GM06990 (cell line): ENCODE measurements at regions not wholly inside any gene's neighbourhood (a gene's known extent, or its start where the extent isn't known, plus 50 kb on each side); places are given as distances from the start of the nearest gene placed in this dataset.

Source experiments
- DNase-seq: peaks from one replicate; pipeline ENCODE4 v3.0.0-alpha.2; 2011; ENCODE audit not compliant: insufficient read length; ENCODE audit errors: extremely low read depth
- H3K27me3 ChIP-seq: replicated peaks from 2 replicates; pipeline ENCODE4 v1.6.0; 2011; ENCODE audit warnings: low read length; ENCODE audit not compliant: control insufficient read depth, insufficient read depth
- H3K36me3 ChIP-seq: 2 replicates; pipeline ENCODE4 v1.5.1; 2011; ENCODE audit warnings: low read length; ENCODE audit not compliant: control insufficient read depth, insufficient read depth
- H3K4me3 ChIP-seq: replicated peaks from 2 replicates; pipeline ENCODE4 v1.5.1; 2011; ENCODE audit warnings: low read depth, mild to moderate bottlenecking, control low read depth, low read length
- TF ChIP-seq, protein P1 (sequence below): IDR thresholded peaks from 2 replicates; pipeline ENCODE4 v1.5.1; 2011; ENCODE audit warnings: low read length, control low read depth, mild to moderate bottlenecking, inconsistent platforms; ENCODE audit not compliant: insufficient read depth, poor library complexity, severe bottlenecking

DNA sequence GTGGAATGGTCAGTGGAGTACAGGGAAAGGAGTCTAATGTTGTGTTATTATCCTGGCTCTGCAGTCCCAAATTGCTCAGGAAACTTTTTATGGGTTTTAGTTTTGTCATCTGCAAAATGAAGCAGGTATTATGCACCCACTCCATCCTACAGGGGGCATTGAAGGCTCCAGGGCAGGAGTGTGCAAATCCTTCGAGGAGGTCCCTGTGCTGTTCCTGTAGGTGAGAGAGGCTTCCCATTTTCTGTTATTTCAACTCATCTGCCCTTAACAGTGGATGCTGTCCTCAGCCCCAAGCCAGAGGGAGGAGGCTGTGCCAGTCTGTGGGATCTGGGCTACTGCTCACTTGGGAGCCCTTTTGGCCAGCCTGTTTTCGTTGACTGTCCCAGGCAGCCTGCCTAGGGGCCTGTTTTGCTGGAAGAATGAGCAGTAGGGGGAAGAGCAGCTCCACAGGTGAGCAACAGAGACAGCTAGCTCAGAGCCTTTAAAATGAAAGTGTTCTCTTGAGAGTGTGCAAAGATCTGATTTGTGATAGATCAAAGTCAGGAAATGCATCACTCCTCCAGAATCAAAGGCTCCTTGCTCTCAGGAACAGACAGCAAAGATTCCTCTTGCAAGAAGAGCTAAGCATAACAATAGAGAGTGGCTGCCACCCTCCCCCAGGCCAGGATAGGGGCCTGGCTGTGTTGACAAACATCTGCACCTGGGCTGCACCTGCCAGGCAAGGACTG, 317.6 kb upstream of the PROX1 start:
- Histone ChIP-seq H3K4me3 (no peak overlapping the region), H3K27me3 (no peaks in the 10 kb centered on the region; the same call in 1 of the 2 replicates), H3K36me3 (no peaks in the 10 kb centered on the region)
- DNase-seq, result no peak
- TF ChIP-seq, protein P1, sequence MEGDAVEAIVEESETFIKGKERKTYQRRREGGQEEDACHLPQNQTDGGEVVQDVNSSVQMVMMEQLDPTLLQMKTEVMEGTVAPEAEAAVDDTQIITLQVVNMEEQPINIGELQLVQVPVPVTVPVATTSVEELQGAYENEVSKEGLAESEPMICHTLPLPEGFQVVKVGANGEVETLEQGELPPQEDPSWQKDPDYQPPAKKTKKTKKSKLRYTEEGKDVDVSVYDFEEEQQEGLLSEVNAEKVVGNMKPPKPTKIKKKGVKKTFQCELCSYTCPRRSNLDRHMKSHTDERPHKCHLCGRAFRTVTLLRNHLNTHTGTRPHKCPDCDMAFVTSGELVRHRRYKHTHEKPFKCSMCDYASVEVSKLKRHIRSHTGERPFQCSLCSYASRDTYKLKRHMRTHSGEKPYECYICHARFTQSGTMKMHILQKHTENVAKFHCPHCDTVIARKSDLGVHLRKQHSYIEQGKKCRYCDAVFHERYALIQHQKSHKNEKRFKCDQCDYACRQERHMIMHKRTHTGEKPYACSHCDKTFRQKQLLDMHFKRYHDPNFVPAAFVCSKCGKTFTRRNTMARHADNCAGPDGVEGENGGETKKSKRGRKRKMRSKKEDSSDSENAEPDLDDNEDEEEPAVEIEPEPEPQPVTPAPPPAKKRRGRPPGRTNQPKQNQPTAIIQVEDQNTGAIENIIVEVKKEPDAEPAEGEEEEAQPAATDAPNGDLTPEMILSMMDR, result no peak

DNA sequence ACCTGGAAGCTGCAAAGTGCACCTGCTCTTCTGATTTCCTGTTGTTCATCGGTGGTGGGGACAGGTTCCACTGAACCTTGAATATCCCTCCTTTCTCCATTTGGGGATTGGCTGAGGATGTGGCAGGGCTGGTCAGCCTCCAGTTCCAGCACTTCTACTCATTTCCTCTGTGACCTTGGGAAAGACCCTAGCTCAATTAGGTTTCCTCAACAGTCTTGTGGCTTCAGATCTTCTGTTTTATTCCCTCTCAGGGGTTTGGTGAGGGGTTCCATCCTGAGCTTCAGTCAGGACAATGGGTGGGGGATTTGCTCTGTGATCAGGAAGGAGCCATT, 317.1 kb upstream of the PROX1 start:
- TF ChIP-seq, protein P1, result no peak
- Histone ChIP-seq H3K27me3 (no peaks in the 10 kb centered on the region; the same call in 1 of the 2 replicates), H3K36me3 (no peaks in the 10 kb centered on the region), H3K4me3 (no peak overlapping the region)
- no peak for DNase-seq

DNA sequence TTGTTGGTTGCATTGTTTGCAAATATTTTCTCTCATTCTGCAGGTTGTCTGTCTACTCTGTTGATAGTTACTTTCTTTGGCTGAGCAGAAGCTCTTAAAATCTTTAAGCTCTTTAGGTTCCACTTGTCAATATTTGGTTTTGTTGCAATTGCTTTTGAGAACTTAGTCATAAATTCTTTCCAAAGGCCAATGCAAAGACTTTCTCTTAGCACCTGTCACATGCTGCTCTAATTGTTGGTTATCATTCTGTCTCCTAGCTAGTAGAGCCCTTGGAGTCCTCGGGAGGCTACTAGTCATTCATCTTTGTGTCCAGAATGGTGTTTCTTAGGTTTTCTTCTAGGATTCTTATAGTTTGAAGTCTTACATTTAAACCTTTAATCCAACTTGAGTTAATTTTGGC, 312.7 kb upstream of the PROX1 start:
- Histone ChIP-seq H3K27me3 (no peaks in the 10 kb centered on the region; the same call in 1 of the 2 replicates), H3K36me3 (no peaks in the 10 kb centered on the region), H3K4me3 (no peak overlapping the region)
- TF ChIP-seq, protein P1, result no peak
- DNase-seq, result no peak

DNA sequence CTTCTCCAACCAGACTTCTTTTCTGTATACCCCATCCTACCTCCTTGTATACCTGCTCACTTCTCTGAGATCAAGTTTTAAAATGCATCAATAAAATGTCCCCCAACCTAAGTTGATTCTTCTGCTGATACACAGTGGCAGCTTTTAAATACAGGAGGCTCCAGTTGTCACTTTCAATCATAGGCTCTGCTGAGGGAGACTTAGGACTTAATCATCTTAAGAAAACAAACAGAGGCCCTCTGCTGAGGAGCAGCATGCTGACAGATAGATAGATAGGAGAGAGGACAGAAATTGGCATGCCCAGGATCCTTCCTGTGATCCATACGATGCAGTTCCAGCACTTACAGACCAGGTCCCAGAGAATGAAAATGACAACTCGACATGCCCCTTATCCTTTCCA, 311.0 kb upstream of the PROX1 start:
- Histone ChIP-seq H3K36me3 (no peaks in the 10 kb centered on the region), H3K27me3 (no peaks in the 10 kb centered on the region; the same call in 1 of the 2 replicates), H3K4me3 (no peak overlapping the region)
- TF ChIP-seq, protein P1, result no peak
- no peak for DNase-seq

DNA sequence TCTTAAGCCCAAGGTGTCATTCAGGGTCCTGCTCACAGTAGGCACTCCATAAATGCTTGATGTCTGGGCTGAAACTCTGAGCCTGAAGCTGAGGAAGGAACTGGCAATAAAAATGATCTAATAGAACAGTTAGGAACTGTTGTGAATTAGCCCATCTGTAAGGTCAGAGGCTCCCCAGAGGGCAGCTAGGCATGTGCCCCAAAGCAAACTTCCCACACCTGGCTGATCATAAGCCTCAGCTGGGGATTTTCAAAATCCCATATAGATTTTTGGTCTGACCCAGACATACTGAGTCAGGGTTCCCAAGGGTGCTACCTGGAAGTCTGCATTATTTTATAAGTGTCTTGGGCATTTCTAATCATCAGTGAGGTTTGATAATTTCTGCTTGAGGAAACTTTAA, 309.4 kb upstream of the PROX1 start:
- DNase-seq, result no peak
- TF ChIP-seq, protein P1, result no peak
- Histone ChIP-seq H3K36me3 (no peaks in the 10 kb centered on the region), H3K4me3 (no peak overlapping the region), H3K27me3 (no peaks in the 10 kb centered on the region; the same call in 1 of the 2 replicates)

DNA sequence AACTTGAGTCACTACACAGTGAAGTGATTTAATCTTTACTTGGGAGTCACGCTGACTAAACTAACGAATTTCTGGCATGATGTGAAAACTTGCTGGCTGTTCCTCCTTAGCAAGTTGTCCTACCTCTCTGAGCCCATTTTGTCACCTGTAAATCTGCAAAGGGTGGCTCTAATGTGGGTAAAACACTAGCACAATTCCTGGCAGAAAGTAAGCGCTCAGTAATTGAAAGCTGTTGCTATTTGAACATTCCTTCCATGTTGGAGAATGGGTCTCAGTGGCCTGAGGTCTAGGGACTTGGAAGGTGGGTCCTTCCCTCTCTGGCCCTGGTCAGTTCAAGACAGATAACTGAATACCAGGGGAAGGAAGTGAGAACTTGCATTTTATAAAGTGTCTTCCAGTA, 309.0 kb upstream of the PROX1 start:
- TF ChIP-seq, protein P1, result no peak
- Histone ChIP-seq H3K4me3 (no peak overlapping the region), H3K27me3 (no peaks in the 10 kb centered on the region), H3K36me3 (no peaks in the 10 kb centered on the region)
- DNase-seq, result no peak
